K562 (cell line): ENCODE measurements at regions not wholly inside any gene's neighbourhood (a gene's known extent, or its start where the extent isn't known, plus 50 kb on each side); places are given as distances from the start of the nearest gene placed in this dataset.
A peak's percentile ranks its signal among the peaks of the same experiment; 100 is the strongest.

Experiments used
- CHD2 ChIP-seq: IDR thresholded peaks from 2 replicates; pipeline ENCODE4 v1.6.1; 2011; ENCODE audit warnings: low read depth, low read length
- CTBP1 ChIP-seq: fragments of 450-650 bp; IDR thresholded peaks from 2 replicates; pipeline ENCODE4 v1.6.1; 2016; ENCODE audit warnings: borderline replicate concordance
- DPF2 ChIP-seq: fragments of 450-650 bp; IDR thresholded peaks from 2 replicates; pipeline ENCODE4 v1.6.1; 2016
- FOXK2 ChIP-seq, 2 experiments: fragments of 450-650 bp; IDR thresholded peaks in 1 of 2; conservative IDR thresholded peaks in 1 of 2; 2 replicates each; pipeline ENCODE4 v1.6.1; 2016; ENCODE audit warnings: low read depth in 2 of 2, mild to moderate bottlenecking in 1 of 2
- GABPB1 ChIP-seq: sonication (generic); formaldehyde crosslinking; IDR thresholded peaks from 2 replicates; pipeline ENCODE4 v1.8.0; 2022; ENCODE audit warnings: mild to moderate bottlenecking, missing genetic modification reagents
- GTF2A2 ChIP-seq: IDR thresholded peaks from 2 replicates; pipeline ENCODE4 v1.6.1; 2016; ENCODE audit warnings: mild to moderate bottlenecking, missing genetic modification characterization, missing compliant biosample characterization
- HDAC2 ChIP-seq: fragments of 450-650 bp; IDR thresholded peaks from 2 replicates; pipeline ENCODE4 v1.6.1; 2016; ENCODE audit warnings: mild to moderate bottlenecking
- LCOR ChIP-seq: sonication (generic); formaldehyde crosslinking; IDR thresholded peaks from 2 replicates; pipeline ENCODE4 v1.8.0; 2022; ENCODE audit warnings: mild to moderate bottlenecking, missing genetic modification reagents
- NCOA1 ChIP-seq: fragments of 450-650 bp; IDR thresholded peaks from 2 replicates; pipeline ENCODE4 v1.6.1; 2016; ENCODE audit warnings: low read depth
- NFIC ChIP-seq: fragments of 450-650 bp; IDR thresholded peaks from 2 replicates; pipeline ENCODE4 v1.6.1; 2017; ENCODE audit warnings: mild to moderate bottlenecking, inconsistent platforms
- PML ChIP-seq: IDR thresholded peaks from 2 replicates; pipeline ENCODE4 v1.6.1; 2012; ENCODE audit warnings: low read length, inconsistent platforms
- POLR2AphosphoS5 ChIP-seq: IDR thresholded peaks from 2 replicates; pipeline ENCODE4 v1.6.1; 2011; ENCODE audit warnings: mild to moderate bottlenecking, low read depth, low read length, moderate library complexity; ENCODE audit not compliant: control insufficient read depth, insufficient read depth
- RNF2 ChIP-seq: sonication (generic); IDR thresholded peaks from 2 replicates; pipeline ENCODE4 v1.6.1; 2016
- SMARCA4 ChIP-seq: fragments of 450-650 bp; IDR thresholded peaks from 2 replicates; pipeline ENCODE4 v1.6.1; 2016
- SMARCE1 ChIP-seq: fragments of 450-650 bp; IDR thresholded peaks from 2 replicates; pipeline ENCODE4 v1.7.1; 2016; ENCODE audit warnings: mild to moderate bottlenecking
- SRF ChIP-seq, 2 experiments: fragments of 250-450, 450-650 bp in 1 of 2; sonication (Bioruptor Pico) in 1 of 2; sonication (generic) in 1 of 2; formaldehyde crosslinking; IDR thresholded peaks; 2 replicates each; pipeline versions ENCODE4 v1.5.0 to v1.5.1; 2020 to 2022; ENCODE audit warnings: mild to moderate bottlenecking in 1 of 2, missing genetic modification reagents in 1 of 2
- STAT5A ChIP-seq: IDR thresholded peaks from 2 replicates; pipeline ENCODE4 v1.6.1; 2012; ENCODE audit warnings: low read length, inconsistent platforms, borderline replicate concordance
- ZNF274 ChIP-seq: IDR thresholded peaks from 2 replicates; pipeline ENCODE4 v1.6.1; 2011; ENCODE audit warnings: low read depth, mild to moderate bottlenecking, low read length, moderate library complexity, borderline replicate concordance
- TF ChIP-seq, protein P1 (sequence below): fragments of 450-650 bp; formaldehyde crosslinking; IDR thresholded peaks from 2 replicates; pipeline ENCODE4 v1.4.0; 2020; ENCODE audit warnings: mild to moderate bottlenecking, moderate library complexity
- TF ChIP-seq, protein P2 (sequence below): fragments of 200-800 bp; sonication (Bioruptor generic); IDR thresholded peaks from 2 replicates; pipeline ENCODE4 v1.6.1; 2017; ENCODE audit warnings: missing genetic modification characterization, missing compliant biosample characterization
- TF ChIP-seq, protein P3 (sequence below), 3 experiments: fragments of 200-800 bp in 1 of 3; sonication (Bioruptor generic) in 1 of 3; sonication (generic) in 1 of 3; formaldehyde crosslinking in 1 of 3; IDR thresholded peaks; 2 replicates each; pipeline versions ENCODE4 v1.6.1 to v1.8.0; 2016 to 2022; ENCODE audit warnings: mild to moderate bottlenecking in 2 of 3, missing compliant biosample characterization in 2 of 3, missing genetic modification characterization in 2 of 3, missing genetic modification reagents in 1 of 3
- TF ChIP-seq, protein P4 (sequence below): fragments of 450-650 bp; IDR thresholded peaks from 2 replicates; pipeline ENCODE4 v1.6.1; 2016; ENCODE audit warnings: missing biosample characterization, missing genetic modification characterization
- TF ChIP-seq, protein P5 (sequence below): fragments of 450-650 bp; IDR thresholded peaks from 2 replicates; pipeline ENCODE4 v1.6.1; 2016

DNA sequence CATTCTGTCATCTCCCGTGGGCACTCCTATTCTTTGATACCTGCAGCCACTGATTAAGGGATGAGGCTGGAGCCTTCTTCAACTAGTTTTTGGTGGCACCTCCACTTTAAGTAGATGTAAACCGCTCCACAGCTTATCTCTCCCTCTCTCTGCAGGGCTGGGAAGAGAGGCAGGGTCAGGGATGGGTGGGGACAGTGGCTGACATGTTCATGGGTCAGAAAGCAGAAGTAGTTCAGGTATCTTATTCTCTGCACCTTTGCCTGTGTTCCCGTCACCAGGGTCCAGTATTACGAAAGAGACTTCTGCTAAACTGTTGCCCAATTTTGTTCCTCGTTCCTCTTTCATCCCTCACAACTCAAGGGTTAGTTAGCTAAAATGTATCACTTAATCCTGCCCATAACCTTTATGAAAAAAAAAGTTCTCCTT, 51.7 kb upstream of the EDEM3 start (continued):
- TF ChIP-seq ZNF274 (no peak), FOXK2 (conservative IDR thresholded peaks at IDR 0.05 in 1 of 2, IDR thresholded peaks at IDR 0.05 in 1 of 2; ENCODE audit: low read depth in 2 of 2) (0 out of 4 replicates have a peak, but pooled peaks have one; percentile 22 to 24), NCOA1 (peak; percentile 28; the same call in 1 of the 2 replicates), GTF2A2 (tag) (no peak), CHD2 (0 out of 2 replicates have a peak, but pooled peaks have one; percentile 24), LCOR (CRISPR knock-in tag) (peak; percentile 88), SRF (CRISPR knock-in tag; IDR thresholded peaks at IDR 0.05) (no peak), RNF2 (0 out of 2 replicates have a peak, but pooled peaks have one; percentile 49), STAT5A (peak; percentile 35; the same call in 1 of the 2 replicates), SMARCA4 (peak; percentile 70), NFIC (no peak), PML (peak; percentile 65; the same call in 1 of the 2 replicates), SMARCE1 (peak; percentile 89), DPF2 (peak; percentile 81), POLR2AphosphoS5 (peak; percentile 42; the same call in 1 of the 2 replicates), CTBP1 (peak; percentile 98), HDAC2 (0 out of 2 replicates have a peak, but pooled peaks have one; percentile 55), GABPB1 (CRISPR knock-in tag) (0 out of 2 replicates have a peak, but pooled peaks have one; percentile 17)
- TF ChIP-seq, protein P1, sequence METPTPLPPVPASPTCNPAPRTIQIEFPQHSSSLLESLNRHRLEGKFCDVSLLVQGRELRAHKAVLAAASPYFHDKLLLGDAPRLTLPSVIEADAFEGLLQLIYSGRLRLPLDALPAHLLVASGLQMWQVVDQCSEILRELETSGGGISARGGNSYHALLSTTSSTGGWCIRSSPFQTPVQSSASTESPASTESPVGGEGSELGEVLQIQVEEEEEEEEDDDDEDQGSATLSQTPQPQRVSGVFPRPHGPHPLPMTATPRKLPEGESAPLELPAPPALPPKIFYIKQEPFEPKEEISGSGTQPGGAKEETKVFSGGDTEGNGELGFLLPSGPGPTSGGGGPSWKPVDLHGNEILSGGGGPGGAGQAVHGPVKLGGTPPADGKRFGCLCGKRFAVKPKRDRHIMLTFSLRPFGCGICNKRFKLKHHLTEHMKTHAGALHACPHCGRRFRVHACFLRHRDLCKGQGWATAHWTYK (CRISPR knock-in tag), result no peak
- TF ChIP-seq, protein P2, sequence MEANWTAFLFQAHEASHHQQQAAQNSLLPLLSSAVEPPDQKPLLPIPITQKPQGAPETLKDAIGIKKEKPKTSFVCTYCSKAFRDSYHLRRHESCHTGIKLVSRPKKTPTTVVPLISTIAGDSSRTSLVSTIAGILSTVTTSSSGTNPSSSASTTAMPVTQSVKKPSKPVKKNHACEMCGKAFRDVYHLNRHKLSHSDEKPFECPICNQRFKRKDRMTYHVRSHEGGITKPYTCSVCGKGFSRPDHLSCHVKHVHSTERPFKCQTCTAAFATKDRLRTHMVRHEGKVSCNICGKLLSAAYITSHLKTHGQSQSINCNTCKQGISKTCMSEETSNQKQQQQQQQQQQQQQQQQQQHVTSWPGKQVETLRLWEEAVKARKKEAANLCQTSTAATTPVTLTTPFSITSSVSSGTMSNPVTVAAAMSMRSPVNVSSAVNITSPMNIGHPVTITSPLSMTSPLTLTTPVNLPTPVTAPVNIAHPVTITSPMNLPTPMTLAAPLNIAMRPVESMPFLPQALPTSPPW (CRISPR knock-in tag), result no peak
- TF ChIP-seq, protein P3, sequence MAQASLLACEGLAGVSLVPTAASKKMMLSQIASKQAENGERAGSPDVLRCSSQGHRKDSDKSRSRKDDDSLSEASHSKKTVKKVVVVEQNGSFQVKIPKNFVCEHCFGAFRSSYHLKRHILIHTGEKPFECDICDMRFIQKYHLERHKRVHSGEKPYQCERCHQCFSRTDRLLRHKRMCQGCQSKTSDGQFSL (CRISPR knock-in tag; IDR thresholded peaks at IDR 0.05), result no peak
- TF ChIP-seq, protein P3 (tag; IDR thresholded peaks at IDR 0.05), result no peak
- TF ChIP-seq, protein P4, sequence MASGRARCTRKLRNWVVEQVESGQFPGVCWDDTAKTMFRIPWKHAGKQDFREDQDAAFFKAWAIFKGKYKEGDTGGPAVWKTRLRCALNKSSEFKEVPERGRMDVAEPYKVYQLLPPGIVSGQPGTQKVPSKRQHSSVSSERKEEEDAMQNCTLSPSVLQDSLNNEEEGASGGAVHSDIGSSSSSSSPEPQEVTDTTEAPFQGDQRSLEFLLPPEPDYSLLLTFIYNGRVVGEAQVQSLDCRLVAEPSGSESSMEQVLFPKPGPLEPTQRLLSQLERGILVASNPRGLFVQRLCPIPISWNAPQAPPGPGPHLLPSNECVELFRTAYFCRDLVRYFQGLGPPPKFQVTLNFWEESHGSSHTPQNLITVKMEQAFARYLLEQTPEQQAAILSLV (tag), result 0 out of 2 replicates have a peak, but pooled peaks have one; percentile 30
- TF ChIP-seq, protein P5, sequence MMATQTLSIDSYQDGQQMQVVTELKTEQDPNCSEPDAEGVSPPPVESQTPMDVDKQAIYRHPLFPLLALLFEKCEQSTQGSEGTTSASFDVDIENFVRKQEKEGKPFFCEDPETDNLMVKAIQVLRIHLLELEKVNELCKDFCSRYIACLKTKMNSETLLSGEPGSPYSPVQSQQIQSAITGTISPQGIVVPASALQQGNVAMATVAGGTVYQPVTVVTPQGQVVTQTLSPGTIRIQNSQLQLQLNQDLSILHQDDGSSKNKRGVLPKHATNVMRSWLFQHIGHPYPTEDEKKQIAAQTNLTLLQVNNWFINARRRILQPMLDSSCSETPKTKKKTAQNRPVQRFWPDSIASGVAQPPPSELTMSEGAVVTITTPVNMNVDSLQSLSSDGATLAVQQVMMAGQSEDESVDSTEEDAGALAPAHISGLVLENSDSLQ, result peak; percentile 30; the same call in 1 of the 2 replicates
